ENCODE measurements at regions not wholly inside any gene's neighbourhood (a gene's known extent, or its start where the extent isn't known, plus 50 kb on each side); places are given as distances from the start of the nearest gene placed in this dataset.

DNA sequence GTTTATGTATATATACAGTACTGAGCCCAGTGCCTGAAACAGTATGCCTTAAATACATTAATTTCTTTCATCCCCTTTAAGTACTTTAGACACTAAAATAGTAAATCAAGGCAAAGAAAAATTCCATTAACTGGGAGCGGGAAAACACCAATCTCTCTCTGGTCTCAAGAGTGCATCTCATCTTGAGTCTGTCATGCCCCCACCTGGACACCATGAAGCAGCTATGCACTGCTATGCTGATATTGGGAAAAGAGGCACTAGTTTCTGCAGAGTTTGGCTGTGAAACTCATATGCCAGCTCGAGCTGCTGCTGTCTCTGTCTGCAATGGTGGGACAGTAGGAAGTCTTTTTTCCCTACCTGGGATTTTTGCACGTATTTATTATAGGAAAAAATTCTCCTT is 754.4 kb upstream of the RAG2 start:
- intact Hi-C loops (cut with DNase I) = no loop called here
- H3K4me3 ChIP-seq (replicated peaks in 1 of 3) = no peak overlapping the region
- H3K27ac ChIP-seq = no peak overlapping the region
- H3K27me3 ChIP-seq = no peaks in the 10 kb centered on the region
- TF ChIP-seq, protein P1, sequence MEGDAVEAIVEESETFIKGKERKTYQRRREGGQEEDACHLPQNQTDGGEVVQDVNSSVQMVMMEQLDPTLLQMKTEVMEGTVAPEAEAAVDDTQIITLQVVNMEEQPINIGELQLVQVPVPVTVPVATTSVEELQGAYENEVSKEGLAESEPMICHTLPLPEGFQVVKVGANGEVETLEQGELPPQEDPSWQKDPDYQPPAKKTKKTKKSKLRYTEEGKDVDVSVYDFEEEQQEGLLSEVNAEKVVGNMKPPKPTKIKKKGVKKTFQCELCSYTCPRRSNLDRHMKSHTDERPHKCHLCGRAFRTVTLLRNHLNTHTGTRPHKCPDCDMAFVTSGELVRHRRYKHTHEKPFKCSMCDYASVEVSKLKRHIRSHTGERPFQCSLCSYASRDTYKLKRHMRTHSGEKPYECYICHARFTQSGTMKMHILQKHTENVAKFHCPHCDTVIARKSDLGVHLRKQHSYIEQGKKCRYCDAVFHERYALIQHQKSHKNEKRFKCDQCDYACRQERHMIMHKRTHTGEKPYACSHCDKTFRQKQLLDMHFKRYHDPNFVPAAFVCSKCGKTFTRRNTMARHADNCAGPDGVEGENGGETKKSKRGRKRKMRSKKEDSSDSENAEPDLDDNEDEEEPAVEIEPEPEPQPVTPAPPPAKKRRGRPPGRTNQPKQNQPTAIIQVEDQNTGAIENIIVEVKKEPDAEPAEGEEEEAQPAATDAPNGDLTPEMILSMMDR (IDR thresholded peaks at IDR 0.05) = no peak
- TF ChIP-seq POLR2A (IDR thresholded peaks at IDR 0.05) = no peak
- DNase-seq = no peak
- no peaks in the 10 kb centered on the region for H3K4me1 ChIP-seq
- no peaks in the 10 kb centered on the region for H3K36me3 ChIP-seq
- no peaks in the 10 kb centered on the region for H3K9me3 ChIP-seq
- WGBS, 2 donors = 77 to 80% methylated on average over 3 of the region's 3 CpGs

DNA sequence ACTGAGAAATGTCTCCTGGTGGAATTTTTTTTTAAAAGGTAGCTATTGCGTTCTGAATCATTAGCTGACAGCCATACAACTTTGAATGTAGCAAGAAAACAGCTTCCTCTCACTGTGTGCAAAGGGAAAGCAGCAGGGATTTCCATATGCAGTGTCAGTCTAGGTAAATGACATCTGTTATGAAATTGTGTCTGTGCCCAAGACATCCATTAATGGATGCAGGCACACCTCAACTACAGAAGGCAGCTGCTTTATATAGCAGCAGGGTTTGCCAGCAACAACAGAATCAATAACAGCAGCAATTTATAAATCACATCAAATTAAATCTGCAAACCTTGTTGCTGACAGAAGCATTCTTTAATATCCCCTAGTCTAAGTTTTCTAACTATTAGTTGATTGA is 745.3 kb upstream of the RAG2 start:
- H3K27ac ChIP-seq = no peak overlapping the region
- WGBS, 2 donors = 70 to 88% methylated on average over 1 of the region's 1 CpG
- H3K4me3 ChIP-seq (replicated peaks in 1 of 3) = no peak overlapping the region
- no peaks in the 10 kb centered on the region for H3K4me1 ChIP-seq
- no peaks in the 10 kb centered on the region for H3K9me3 ChIP-seq
- H3K27me3 ChIP-seq = no peaks in the 10 kb centered on the region
- no peak for DNase-seq
- intact Hi-C loops (cut with DNase I) = no loop called here
- TF ChIP-seq POLR2A (IDR thresholded peaks at IDR 0.05) = no peak
- TF ChIP-seq, protein P1 (IDR thresholded peaks at IDR 0.05) = no peak
- no peaks in the 10 kb centered on the region for H3K36me3 ChIP-seq

DNA sequence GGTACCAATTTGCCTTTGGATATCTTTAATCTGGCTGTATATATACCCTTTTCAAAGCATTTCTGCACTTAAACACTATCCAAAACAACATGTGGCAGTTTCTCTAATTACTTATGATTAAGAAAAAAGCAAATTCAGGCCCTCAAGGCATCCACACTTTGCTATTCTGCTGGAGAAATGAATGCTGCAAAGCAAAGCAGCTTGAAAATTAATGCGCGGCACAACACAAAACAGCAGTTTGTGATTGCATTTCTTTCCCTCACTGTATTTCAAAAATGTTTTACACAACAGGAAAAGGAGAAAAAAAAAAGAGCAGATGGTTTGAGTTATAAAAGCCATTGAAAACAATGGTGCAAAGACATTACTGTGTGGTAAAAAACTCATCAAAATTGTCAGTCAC is 738.4 kb upstream of the RAG2 start:
- H3K4me1 ChIP-seq = no peaks in the 10 kb centered on the region
- intact Hi-C loops (cut with DNase I) = no loop called here
- TF ChIP-seq, protein P1 (IDR thresholded peaks at IDR 0.05) = no peak
- H3K4me3 ChIP-seq (replicated peaks in 1 of 3) = no peak overlapping the region
- WGBS, 2 donors = 92 to 95% methylated on average over 2 of the region's 2 CpGs
- H3K9me3 ChIP-seq = no peaks in the 10 kb centered on the region
- no peaks in the 10 kb centered on the region for H3K36me3 ChIP-seq
- no peak overlapping the region for H3K27ac ChIP-seq
- DNase-seq = no peak
- H3K27me3 ChIP-seq = no peaks in the 10 kb centered on the region

DNA sequence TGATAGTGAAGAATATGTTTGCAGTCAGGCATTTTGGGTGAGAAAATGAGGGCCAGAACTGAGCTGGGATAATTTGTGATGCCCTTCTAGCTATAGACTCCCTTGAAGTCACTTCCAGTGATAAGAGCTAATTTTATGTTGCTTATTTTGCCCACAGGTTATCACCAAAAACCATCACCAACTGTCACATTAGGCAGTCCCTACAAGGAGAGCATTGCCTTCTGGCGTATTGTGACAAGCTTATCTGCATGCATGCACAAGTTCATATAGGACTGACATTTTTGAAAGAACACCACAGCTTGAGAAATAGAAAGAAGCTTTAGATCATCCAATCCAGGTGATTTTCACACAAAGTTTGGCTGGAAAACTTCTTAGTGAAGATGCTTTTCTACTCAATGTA is 735.3 kb upstream of the RAG2 start:
- no peak for TF ChIP-seq POLR2A (IDR thresholded peaks at IDR 0.05)
- TF ChIP-seq, protein P1 (IDR thresholded peaks at IDR 0.05) = no peak
- Histone ChIP-seq H3K36me3 (no peaks in the 10 kb centered on the region), H3K4me1 (no peaks in the 10 kb centered on the region), H3K9me3 (no peaks in the 10 kb centered on the region), H3K27ac (no peak overlapping the region), H3K27me3 (no peaks in the 10 kb centered on the region), H3K4me3 (replicated peaks in 1 of 3) (no peak overlapping the region)
- intact Hi-C loops (cut with DNase I) = no loop called here
- 86 to 96% methylated on average over 1 of the region's 1 CpG for WGBS, 2 donors
- no peak for DNase-seq

DNA sequence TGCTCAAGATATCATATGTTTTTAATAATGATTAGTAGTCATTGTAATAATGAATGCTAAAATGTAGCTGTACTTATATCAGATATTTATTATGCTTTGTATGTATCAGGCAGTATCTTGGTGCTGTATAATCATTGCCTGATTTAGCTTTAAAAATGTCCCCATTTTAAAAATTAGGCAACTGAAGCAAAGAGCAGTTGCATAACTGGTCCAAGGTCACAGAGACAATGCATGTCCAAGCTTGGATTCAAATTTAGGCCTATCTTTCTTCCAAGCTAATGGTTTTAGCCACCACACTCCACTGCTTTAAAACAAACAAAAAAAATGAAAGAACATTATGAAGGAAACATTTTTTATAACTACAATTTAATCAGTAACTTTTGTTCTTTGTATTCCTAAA is 725.8 kb upstream of the RAG2 start:
- no peaks in the 10 kb centered on the region for H3K9me3 ChIP-seq
- H3K36me3 ChIP-seq = no peaks in the 10 kb centered on the region
- TF ChIP-seq POLR2A (IDR thresholded peaks at IDR 0.05) = no peak
- TF ChIP-seq, protein P1 (IDR thresholded peaks at IDR 0.05) = no peak
- H3K4me3 ChIP-seq (replicated peaks in 1 of 3) = no peak overlapping the region
- no peaks in the 10 kb centered on the region for H3K4me1 ChIP-seq
- H3K27me3 ChIP-seq = no peaks in the 10 kb centered on the region
- no peak overlapping the region for H3K27ac ChIP-seq
- DNase-seq = no peak
- intact Hi-C loops (cut with DNase I) = no loop called here
